Mammary epithelial cell (primary cell): ENCODE measurements at regions not wholly inside any gene's neighbourhood (a gene's known extent, or its start where the extent isn't known, plus 50 kb on each side); places are given as distances from the start of the nearest gene placed in this dataset.

Experiments used
- EZH2 ChIP-seq: IDR thresholded peaks from 2 replicates; pipeline ENCODE4 v1.6.1; 2012; ENCODE audit warnings: low read length, inconsistent platforms, borderline replicate concordance
- TF ChIP-seq, protein P1 (sequence below), 2 donors: IDR thresholded peaks in 1 of 2; conservative IDR thresholded peaks in 1 of 2; 2 replicates each; pipeline ENCODE4 v1.5.1; 2011 to 2012; ENCODE audit warnings: inconsistent platforms in 2 of 2, low read length in 2 of 2, mild to moderate bottlenecking in 2 of 2, control low read depth in 1 of 2, low read depth in 1 of 2; ENCODE audit not compliant: insufficient read depth in 1 of 2; ENCODE audit errors: extremely low read depth in 1 of 2

GRCh38 chr11:106384429-106384828 lies 307.0 kb downstream of the AASDHPPT start:
- TF ChIP-seq, protein P1, sequence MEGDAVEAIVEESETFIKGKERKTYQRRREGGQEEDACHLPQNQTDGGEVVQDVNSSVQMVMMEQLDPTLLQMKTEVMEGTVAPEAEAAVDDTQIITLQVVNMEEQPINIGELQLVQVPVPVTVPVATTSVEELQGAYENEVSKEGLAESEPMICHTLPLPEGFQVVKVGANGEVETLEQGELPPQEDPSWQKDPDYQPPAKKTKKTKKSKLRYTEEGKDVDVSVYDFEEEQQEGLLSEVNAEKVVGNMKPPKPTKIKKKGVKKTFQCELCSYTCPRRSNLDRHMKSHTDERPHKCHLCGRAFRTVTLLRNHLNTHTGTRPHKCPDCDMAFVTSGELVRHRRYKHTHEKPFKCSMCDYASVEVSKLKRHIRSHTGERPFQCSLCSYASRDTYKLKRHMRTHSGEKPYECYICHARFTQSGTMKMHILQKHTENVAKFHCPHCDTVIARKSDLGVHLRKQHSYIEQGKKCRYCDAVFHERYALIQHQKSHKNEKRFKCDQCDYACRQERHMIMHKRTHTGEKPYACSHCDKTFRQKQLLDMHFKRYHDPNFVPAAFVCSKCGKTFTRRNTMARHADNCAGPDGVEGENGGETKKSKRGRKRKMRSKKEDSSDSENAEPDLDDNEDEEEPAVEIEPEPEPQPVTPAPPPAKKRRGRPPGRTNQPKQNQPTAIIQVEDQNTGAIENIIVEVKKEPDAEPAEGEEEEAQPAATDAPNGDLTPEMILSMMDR (conservative IDR thresholded peaks at IDR 0.05 in 1 of 2, IDR thresholded peaks at IDR 0.05 in 1 of 2; ENCODE audit: extremely low read depth in 1 of 2, insufficient read depth in 1 of 2, low read depth in 1 of 2, low read length in 2 of 2) = no peak
- TF ChIP-seq EZH2 = no peak
